IMR-90 (cell line): ENCODE measurements at regions not wholly inside any gene's neighbourhood (a gene's known extent, or its start where the extent isn't known, plus 50 kb on each side); places are given as distances from the start of the nearest gene placed in this dataset.

ENCODE experiments used
- CTCF ChIP-seq: conservative IDR thresholded peaks from 2 replicates; pipeline ENCODE4 v1.5.1; 2012; ENCODE audit warnings: mild to moderate bottlenecking, low read depth, low read length, improper control_type of control experiment
- RFX5 ChIP-seq: IDR thresholded peaks from 2 replicates; pipeline ENCODE4 v1.8.0; 2012; ENCODE audit warnings: low read depth, mild to moderate bottlenecking, low read length, moderate library complexity

- TF ChIP-seq RFX5: no peak
- no peak for TF ChIP-seq CTCF
Measured at GRCh38 chr2:7239078-7239477, 321.9 kb downstream of the RNF144A start.
